HG03354 (cell line): ENCODE measurements at regions not wholly inside any gene's neighbourhood (a gene's known extent, or its start where the extent isn't known, plus 50 kb on each side); places are given as distances from the start of the nearest gene placed in this dataset.

ENCODE experiments used
- ATAC-seq: cut with Tn5 transposase; IDR thresholded peaks from one replicate; pipeline ENCODE4 v1.9.1; 2021; ENCODE audit warnings: mild to moderate bottlenecking; ENCODE audit not compliant: unreplicated experiment, poor library complexity, severe bottlenecking

DNA sequence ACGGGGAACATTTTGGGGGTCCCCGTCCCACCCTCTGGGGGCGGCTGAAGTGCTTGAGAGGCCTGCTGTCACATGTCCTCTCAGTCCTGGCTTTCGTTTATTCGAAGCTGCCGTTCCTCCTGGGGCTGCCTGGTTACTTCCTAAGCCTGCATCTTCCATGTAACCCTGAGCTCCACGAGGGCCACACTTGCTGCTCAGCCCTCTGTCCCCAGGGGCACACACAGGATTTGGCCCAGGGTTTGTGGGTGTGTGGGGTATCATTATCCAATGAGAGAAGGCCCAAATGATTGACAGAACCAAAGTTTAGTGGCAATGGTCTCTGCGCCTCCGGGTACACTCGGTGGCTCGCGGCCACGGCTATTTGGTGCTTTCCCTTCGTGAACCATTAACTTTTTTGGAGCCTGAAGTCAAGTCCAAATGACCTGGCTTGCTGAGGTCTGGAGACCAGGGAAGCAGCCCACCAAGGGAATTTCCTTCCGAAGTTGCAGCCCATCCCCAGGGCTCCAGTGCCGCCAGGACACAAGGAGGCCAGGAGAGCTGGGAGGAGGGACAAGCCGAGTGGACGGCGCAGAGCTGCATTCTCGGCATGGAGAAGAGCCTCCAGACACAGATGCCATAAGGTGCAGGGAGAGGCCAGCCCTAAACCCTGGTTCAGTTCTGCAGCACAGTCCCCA lies 131.4 kb upstream of the FOXF1 start:
- ATAC-seq = no peak

DNA sequence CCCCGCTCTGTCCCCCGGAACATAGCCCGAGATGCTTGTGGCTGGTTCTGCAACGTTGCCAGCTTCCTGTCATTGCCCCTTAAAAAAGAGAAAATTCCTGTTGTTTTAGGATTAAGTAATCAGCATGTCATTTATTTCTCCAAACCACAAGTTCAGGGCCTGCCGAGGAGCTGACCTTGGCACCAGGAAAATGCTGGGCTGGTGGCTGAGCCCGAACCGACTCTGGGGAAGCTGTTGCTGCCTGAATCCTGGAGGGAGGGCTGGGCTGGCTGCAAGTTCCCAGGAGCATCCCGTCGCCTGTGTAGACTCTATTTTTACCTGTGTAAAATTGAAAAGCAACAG lies 130.9 kb upstream of the FOXF1 start:
- no peak for ATAC-seq

DNA sequence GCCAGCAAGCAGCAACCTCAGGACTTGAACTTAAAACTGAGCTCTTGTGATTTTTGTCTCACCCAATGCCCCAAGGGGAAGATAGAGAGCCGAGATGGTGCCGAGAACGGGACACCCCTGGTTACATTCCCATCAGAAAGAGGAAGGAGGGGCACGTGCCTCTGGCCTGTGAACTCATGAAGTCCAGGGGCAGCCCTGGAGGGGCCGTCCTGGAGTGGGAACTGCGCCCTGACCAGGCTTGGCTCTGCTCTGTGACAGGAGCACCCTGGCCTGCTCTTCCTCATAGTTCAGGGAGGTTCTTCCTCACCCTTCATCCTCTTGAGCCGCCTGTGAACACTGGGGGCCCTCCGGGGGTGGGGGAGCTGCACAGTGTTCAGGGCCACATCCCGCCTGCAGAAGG lies 130.3 kb upstream of the FOXF1 start:
- ATAC-seq = no peak

DNA sequence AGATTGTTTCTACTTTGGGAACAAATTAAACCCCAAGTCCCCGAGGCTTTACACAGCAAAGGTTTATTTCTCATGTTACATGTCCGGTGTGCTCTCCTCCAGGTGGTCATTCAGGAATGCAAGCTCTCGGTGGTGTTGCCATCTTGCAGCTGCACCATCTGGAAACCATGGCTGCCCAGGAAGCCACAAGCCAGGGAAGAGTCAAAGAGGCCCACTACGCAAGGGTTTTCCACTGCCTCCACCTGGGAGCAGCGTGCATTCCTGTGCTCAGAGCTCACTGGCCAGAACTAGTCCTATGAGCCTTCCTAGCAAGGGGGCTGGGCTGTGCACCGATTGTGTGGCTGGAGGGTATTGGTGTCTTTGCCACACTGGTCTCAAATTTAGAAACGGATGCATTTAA lies 128.8 kb upstream of the FOXF1 start:
- ATAC-seq = no peak

DNA sequence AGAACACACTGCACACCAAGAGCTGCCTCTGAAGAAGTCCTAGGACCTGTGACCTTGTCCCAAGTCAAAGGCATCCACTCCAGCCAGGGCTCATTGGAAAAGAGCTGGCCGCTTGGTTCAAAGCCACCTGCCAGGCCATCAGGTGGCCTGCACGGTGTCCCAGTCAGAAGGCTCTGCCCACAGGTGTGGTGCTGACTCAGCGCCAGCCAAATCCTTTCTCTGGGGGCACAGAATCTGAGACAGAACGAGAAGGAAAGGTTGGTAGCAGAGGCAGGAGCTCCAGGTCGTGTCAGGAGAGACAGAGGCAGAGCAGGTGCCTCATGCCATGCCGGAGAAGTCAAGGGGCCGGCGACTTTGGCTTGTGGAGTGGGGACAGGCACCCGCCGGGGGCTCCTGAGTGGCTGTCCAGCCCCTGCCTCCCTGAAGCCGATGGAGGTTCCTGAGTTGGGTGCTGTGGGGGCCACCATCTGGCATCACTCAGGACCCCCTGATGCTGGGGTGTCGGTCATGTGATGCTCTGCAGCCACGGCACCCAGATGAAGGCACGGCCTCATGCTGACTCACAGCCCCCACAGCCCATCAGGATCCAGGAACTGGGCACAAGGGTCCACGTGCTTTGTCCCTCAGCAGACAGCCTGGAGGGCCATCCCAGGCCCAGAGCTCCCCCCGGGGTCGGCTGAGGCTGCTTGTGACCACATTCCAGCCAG lies 128.1 kb upstream of the FOXF1 start:
- ATAC-seq = no peak

DNA sequence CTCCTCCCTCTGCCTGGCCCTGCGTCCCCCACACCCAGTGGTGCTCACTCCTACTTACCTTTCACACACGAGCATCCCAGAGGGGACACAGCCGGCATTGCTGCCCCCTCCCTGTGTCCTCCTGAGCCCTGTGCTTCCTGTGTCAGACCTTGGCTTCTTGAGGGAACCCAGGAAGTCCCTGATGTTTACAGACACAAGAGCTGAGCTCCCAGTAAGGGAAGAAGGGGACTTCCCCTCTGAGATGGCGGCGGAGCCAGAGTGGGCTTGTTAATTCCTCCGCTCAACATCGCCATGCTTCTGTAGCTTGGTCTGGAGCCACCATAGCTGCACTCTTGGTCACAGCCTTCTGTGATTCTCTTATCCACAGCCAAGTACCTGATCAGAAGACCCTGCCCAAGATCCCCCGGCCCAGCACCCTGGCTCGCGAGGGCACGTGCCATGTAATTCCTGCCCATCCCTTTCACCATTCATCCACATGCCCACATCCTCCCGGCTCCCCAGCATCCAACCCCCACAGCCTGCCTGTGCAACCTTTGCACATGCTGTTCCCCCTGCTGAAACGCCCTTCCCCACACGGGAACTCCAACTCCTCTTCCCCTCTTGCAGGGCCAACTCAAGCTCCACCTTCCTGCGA lies 127.4 kb upstream of the FOXF1 start:
- no peak for ATAC-seq

DNA sequence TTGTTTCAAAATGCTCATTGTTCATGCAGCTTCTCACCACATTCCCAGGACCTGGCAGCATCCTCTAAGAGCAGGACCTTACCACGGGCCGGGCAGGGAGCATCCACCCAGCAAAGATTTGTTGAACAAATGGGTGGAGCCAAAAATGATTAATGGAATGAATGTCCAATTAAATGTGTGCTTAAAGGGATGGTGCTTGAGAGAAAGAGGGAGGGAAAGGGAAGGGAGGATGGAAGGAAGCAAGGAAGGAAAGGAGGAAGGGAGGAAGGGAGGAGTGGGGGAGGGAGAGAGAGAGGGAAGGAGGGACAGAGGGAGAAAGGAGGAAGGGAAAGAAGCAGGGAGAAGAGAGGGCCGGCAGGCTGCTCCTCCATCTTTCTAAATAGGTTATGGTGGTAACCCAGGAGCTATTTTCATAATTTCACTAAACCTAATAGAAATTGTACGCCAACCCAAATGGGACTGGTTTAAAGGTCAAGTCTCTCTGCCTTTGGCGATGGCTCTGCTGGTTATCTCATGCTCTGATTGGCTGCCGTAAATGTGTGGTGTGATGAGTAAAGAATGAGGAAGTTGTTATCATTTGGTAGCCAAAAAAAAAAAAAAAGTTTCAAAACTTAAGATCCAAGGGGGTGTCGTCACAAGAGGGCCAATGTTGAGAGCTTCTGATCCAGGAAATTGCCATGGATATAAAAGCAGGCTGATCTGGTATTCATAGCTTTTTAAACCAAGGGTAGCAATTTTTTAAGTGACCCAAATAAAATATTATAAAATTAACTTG lies 126.7 kb upstream of the FOXF1 start:
- no peak for ATAC-seq

DNA sequence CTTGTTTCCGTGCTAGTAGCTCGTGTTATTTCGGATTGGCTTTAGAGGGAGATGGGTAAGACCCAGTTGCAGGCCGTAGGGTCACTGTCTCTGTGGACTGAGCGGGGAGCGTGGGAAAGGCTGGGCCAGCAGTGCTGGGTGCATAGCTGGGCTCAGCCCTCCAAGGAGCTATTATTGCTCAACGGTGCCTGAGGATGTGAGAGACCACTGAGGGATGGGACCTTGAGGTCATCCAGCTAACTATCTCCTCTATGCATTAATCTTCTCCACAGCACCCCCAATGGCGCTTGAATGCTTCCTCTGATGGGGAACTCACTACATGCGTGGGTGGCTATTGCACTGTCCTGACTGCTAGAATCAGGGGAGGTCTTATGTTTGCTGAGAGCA lies 126.1 kb upstream of the FOXF1 start:
- no peak for ATAC-seq

DNA sequence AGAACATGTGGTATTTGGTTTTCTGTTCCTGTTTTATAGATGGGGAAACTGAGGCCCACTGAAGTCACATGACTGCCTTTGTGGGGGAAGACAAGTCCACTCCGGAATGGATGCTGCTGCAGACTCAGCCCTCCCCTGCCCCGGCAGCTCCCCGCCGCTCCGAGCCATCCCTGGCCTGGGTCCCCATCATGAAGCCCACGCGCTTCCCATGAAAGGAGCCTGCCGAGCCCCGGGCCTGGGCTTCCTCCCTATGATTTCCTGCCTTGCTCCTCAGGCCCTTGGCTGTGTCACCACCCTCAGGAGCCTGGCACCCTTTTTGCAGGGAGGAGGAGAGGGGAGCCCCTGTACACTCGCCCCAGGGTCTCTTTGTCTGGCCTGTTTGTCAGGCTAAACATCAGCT lies 125.3 kb upstream of the FOXF1 start:
- ATAC-seq = no peak

DNA sequence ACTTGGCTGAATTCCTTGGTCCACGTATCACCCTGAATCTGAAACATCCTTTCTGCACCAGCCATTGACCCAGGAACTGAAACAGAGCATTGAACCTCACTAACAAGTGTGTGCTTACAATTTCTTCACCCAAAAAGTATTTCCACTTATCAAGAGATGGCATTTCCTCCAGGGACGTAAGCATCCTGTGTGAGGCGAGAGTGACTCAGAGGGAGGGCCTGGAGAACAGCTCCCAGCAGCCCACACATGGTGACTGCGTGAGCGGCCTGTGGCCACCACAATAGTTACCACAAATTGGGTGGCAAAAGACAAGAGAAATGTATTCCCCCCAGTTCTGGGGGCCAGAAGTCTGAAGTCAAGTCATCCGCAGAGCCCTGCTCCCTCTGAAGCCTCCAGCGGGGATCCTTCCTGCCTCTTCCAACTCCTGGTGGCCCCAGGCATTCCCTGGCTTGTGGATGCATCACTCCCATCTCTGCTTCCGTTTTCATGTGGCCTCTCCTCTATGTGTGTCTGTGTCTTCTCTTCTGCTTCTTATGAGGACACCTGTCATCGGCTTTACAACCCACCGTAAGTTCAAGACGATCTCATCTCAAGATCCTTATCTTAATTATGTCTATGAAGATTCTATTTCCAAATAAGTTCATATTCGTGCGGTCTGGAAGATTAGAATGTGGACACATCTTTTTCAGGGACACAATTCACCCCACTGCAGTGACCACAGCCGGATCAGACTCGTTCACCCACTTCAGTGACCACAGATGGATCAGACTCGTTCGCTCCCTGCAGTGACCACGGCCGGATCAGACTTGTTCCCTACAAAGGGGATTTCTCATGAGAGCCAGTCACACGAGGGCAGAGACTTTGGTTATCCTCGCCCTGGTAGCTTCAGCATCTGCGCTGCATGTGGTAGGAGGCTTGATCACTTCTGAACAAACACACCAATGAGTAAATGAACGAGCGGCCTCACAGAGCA lies 122.6 kb upstream of the FOXF1 start:
- ATAC-seq = no peak

DNA sequence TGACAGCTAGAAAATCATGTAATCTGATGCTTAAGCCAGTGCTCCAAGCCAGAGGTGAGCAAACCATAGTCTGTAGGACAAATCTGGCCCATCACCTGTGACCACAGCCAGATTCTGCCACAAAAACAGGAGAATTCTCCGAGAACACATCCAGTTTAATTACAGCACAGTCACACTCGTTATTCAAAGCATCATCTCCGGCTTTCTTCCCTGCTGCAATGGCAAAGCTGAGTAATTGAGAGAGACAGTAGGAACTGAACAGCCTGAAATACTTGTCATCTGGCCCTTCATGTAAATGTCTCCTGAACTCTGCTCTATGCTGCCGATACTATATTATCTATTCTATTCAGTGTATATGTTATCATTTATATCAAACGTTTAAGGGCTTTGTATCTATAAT lies 121.4 kb upstream of the FOXF1 start:
- ATAC-seq = no peak

DNA sequence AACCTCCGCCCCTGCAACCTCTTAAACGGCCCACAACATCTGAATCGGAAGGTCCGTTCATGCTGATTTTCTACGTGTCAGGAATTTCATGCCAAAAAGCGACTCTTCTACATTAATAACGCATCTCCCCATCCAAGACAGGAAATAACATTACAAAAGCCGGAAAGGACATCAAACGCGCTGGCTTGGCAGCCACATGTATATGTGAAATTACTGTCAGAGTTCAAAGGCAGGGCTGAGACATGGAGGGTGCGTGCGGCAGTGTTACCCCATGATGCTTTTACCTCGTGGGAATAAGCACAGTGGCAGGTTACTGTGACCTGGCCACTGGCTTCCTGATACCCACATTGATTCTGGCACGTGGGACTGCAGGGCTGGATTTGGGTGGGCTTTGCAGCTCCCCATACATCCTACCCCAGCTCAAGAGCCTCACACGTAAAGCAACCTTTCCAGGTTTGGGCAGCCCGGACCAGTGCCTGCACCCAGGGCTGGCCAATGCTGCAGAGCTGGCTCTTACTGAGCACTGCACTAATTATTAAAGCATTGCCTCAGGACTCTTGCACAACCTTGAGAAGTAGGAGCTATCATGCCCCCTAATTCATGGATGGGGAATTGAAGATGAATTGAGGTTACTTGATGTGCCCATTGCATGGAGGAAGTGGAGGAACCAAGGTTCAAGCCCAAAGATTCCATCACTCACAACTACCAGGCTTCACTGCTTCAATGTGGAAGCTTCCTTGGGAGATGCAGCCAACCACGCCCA lies 120.6 kb upstream of the FOXF1 start:
- no peak for ATAC-seq

DNA sequence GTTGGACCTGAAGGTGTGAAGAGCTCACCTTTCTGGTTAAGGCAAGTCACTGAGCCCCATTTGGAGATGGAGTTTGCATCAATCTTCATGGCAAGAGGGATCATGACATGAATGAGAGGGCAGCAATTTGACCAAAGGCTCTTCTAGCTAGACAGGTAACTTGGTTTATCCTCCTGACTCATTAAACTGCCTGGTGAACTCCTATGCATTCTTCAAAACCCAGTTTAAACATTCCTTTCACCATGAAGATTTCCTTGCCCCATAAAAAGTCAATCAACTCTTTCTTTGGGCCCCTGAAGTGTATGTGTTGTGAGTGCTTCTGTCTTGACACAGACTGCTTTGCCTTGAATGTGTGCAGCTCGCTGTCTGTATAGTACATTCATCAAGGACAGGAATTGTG lies 120.0 kb upstream of the FOXF1 start:
- no peak for ATAC-seq

DNA sequence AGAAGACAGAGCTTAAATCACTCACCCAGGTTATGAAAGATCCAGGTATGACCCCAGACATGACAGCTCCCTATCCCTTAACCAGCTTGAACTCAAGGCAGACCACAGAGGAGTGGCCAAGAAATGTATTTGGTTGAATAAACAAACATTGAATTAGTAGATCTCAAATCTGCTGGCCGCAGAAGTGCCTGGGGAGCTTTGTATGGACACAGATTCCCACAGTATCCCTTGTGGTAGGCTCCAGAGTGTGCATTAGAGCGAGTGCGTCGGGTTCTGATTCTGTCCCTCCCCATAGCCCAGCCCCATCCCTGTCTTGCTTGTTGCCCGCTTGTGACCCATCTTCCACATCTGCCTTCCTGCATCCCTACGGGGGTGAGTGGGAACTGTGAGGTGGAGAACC lies 118.8 kb upstream of the FOXF1 start:
- ATAC-seq = no peak

DNA sequence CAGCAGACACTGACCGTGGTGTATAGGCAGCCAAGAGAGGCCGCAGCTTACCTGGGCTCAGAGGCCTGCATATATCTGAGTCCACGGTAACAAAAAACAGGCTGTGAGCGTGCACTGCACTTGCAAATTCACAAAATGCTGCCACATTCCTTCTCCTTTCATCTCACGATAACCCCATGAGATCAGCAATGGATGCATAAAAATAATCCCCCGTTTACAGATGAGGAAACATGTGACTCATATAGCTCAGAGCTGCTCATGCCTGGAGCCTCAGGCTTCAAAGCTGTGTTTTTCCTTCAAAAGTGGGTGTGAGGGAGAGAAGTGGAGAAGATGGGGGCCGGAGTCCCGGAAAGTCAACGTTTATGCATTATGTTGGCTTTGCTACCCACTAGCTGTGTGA lies 118.3 kb upstream of the FOXF1 start:
- ATAC-seq = no peak

DNA sequence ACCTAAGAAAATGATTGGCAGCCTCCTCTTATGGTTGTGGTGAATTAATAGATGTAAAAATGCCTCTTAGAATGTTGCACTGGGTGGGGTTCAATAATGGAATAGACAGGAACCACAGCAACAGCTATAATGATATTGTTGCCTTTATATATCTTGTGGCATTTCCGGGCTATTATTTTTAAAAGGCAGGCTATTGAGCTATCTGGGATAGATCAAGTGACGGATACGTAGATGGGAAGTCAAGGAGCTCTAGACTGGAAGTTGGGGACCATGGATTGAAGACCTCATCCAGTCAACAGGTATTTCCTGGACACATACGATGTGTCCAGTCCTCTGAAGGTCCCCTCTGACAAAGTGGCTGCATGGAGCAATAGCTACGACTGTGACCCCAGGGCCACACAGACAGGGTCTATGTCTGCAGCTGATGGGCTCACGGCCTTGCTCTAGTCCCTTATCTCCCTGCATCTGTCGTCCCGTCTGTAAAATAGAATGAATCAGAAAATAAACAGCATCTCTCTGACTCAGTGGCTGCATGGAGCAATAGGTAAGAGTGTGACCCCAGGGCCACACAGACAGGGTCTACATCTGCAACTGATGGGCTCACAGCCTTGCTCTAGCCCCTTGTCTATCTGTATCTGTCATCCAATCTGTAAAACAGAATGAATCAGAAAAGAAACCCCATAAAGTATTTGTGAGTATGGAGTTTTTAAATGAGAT lies 117.7 kb upstream of the FOXF1 start:
- ATAC-seq = no peak

DNA sequence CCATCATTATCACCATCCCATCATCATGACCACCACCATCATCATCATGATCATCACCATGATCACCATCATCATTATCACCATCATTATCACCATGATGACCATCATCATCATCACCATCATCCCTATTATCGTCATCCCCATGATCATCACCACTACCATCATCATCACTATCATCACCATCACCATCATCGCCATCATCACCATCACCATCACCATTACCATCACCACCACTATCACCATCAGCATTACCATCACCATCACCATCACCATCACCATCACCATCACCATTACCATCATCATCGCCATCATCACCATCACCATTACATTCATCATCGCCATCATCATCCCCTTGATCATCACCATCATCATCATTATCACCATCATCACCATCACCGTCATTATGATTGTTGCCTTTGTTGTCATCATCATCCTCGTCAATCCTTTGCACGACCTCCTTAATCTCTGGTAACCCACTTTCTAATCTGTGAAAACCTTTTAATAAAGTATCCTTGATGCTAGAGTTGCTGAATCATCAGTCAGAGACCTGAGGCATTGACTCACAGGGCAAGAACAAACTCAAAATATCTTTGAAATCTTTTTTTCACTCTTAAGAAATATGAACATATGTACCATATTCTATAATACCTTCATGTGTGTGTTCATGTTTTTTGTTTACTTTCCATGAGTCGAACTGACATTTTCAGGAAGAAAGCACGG lies 116.3 kb upstream of the FOXF1 start:
- ATAC-seq = no peak

DNA sequence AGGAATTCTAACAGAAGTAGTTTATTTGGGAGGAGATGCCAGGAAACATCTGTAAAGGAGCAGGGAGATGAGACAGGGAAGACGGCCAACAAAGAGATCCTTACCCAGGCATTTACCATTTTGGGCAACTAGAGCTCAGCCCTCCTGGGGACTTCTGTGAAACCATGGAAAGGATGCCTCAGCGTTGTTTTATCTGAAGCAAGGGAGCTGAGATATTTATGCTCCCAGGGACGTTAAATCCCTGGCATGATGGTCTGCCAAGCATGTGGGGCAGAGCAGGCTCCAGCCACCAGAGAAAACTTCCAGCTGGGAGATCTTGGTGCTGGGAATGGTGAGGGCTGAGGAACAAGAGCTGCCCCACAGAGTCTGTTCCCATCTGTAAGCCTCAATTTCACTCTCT lies 114.8 kb upstream of the FOXF1 start:
- no peak for ATAC-seq
